Lung (tissue), 11 donors: ENCODE measurements at regions not wholly inside any gene's neighbourhood (a gene's known extent, or its start where the extent isn't known, plus 50 kb on each side); places are given as distances from the start of the nearest gene placed in this dataset.

Experiments
- ATAC-seq: fragments of 200-7000 bp; cut with Tn5 transposase; one replicate; pipeline ENCODE4 v1.9.1; 2020; ENCODE audit warnings: moderate number of reproducible peaks; ENCODE audit not compliant: insufficient read depth, low FRiP score
- DNase-seq, 3 donors: peaks; one replicate each; pipeline ENCODE4 v3.0.0-alpha.2; 2013 to 2017
- H3K27ac ChIP-seq, 2 donors: one replicate each; pipeline ENCODE4 v1.5.1; 2013; ENCODE audit warnings: mild to moderate bottlenecking in 2 of 2, moderate library complexity in 2 of 2, control low read depth in 1 of 2, inconsistent platforms in 1 of 2, low read depth in 1 of 2, low read length in 1 of 2
- H3K27me3 ChIP-seq, 3 donors: one replicate each; pipeline ENCODE4 v1.5.1; 2013; ENCODE audit warnings: low read length in 2 of 3; ENCODE audit not compliant: control insufficient read depth in 3 of 3, insufficient read depth in 3 of 3
- H3K36me3 ChIP-seq, 4 donors: one replicate each; pipeline ENCODE4 v1.5.1; 2013; ENCODE audit warnings: low read length in 4 of 4, mild to moderate bottlenecking in 1 of 4, moderate library complexity in 1 of 4; ENCODE audit not compliant: control insufficient read depth in 4 of 4, insufficient read depth in 4 of 4
- H3K4me1 ChIP-seq, 5 donors: one replicate each; pipeline ENCODE4 v1.5.1; 2013; ENCODE audit warnings: low read length in 5 of 5, mild to moderate bottlenecking in 2 of 5, moderate library complexity in 1 of 5; ENCODE audit not compliant: control insufficient read depth in 5 of 5, insufficient read depth in 5 of 5
- H3K4me3 ChIP-seq: one replicate; pipeline ENCODE4 v1.5.1; 2013; ENCODE audit warnings: mild to moderate bottlenecking, control low read depth, moderate library complexity
- H3K9ac ChIP-seq, 2 donors: one replicate each; pipeline ENCODE4 v1.5.1; 2013; ENCODE audit warnings: low read length in 2 of 2, control low read depth in 1 of 2; ENCODE audit not compliant: insufficient read depth in 1 of 2
- H3K9me3 ChIP-seq, 4 donors: one replicate each; pipeline ENCODE4 v1.5.1; 2013; ENCODE audit warnings: low read length in 3 of 4, mild to moderate bottlenecking in 1 of 4, moderate library complexity in 1 of 4; ENCODE audit not compliant: control insufficient read depth in 4 of 4, insufficient read depth in 3 of 4
- WGBS, 2 donors: extraction: QIAGEN DNeasy Blood & Tissue Kit; methylation state at CpG; one replicate each; pipeline ENCODE4 v1.1.7; 2013; 5-methylcytosine and 5-hydroxymethylcytosine counted together
- TF ChIP-seq, protein P1 (sequence below): IDR thresholded peaks from 2 replicates; pipeline ENCODE4 v1.5.1; 2012; ENCODE audit warnings: mild to moderate bottlenecking; ENCODE audit errors: control extremely low read depth, extremely low read depth
- donor health status: control.
- donor health status: control.
- donor health status: Bipolar disorder and iron deficiency.
- donor health status: healthy.
- donor health status: DM: yes; HTN: yes; CAD: no.

DNA sequence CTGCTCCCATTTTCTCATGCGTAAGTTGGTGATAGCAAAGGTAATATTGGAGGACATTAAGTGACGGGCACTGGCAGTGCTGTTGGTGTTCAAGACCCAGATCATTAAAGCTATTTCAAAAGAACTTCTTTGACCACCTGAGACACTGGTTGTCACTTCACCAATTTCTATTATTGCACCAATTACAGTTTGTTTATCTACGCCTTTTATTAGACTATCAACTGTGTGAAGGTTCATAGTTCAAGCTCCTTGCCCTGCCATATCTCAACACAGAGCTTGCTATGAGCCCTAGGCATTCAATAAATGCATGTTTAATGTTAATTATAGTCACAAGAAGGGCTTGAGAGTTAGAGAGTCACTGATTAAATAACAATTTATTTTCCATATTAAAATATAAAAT, 778.7 kb upstream of the HS3ST1 start:
- TF ChIP-seq, protein P1, sequence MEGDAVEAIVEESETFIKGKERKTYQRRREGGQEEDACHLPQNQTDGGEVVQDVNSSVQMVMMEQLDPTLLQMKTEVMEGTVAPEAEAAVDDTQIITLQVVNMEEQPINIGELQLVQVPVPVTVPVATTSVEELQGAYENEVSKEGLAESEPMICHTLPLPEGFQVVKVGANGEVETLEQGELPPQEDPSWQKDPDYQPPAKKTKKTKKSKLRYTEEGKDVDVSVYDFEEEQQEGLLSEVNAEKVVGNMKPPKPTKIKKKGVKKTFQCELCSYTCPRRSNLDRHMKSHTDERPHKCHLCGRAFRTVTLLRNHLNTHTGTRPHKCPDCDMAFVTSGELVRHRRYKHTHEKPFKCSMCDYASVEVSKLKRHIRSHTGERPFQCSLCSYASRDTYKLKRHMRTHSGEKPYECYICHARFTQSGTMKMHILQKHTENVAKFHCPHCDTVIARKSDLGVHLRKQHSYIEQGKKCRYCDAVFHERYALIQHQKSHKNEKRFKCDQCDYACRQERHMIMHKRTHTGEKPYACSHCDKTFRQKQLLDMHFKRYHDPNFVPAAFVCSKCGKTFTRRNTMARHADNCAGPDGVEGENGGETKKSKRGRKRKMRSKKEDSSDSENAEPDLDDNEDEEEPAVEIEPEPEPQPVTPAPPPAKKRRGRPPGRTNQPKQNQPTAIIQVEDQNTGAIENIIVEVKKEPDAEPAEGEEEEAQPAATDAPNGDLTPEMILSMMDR = no peak
- ATAC-seq (no peak), DNase-seq (no peak)
- Histone ChIP-seq H3K4me3 (no peak overlapping the region), H3K4me1 (no peaks in the 10 kb centered on the region), H3K9ac (no peak overlapping the region), H3K27me3 (no peaks in the 10 kb centered on the region), H3K27ac (no peak overlapping the region), H3K36me3 (no peaks in the 10 kb centered on the region), H3K9me3 (no peaks in the 10 kb centered on the region)
- 84 to 95% methylated on average over 3 of the region's 3 CpGs for WGBS, 2 donors

DNA sequence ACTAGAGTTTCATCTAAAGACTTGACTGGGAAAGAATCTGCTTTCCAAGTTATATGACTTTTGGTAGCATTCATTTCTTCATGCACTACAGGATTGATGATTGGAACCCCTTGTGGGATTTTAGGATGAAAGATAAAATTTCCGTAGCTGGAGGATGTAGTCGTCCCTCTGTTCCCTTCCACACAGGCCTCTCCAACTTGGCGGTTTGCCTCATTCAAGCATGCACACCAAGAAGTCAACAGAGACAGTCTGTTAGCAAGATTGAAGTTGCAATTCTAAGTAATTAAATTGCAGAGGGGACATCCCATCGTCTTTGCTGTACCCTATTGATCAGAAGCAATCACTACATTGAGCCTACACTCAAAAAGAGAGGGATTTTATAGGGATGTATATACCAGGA, 777.4 kb upstream of the HS3ST1 start:
- DNase-seq (no peak), ATAC-seq (no peak)
- H3K4me3 ChIP-seq = no peak overlapping the region
- WGBS, 2 donors = 79 to 85% methylated on average over 4 of the region's 4 CpGs
- H3K27me3 ChIP-seq = no peaks in the 10 kb centered on the region
- no peak overlapping the region for H3K27ac ChIP-seq
- TF ChIP-seq, protein P1 = no peak
- no peaks in the 10 kb centered on the region for H3K4me1 ChIP-seq
- no peak overlapping the region for H3K9ac ChIP-seq
- no peaks in the 10 kb centered on the region for H3K9me3 ChIP-seq
- H3K36me3 ChIP-seq = no peaks in the 10 kb centered on the region

DNA sequence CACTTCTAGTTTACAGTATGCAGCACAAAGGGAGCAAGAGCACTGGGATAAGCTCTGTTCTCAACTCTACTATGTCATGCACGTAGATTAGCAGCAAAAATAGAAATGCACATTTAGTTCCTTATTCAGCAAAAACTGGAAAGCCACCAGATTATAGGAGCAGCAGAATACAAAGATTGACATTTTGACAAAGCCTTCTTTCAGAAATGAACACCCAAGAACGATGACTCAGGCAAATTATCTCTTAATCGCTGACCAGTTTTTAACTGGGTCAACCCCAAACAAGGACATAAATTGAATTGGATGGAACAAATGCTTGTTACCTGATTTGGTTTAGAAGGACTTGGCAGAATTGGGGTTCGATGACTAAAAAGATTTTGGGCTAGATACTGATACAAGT, 775.3 kb upstream of the HS3ST1 start:
- no peaks in the 10 kb centered on the region for H3K9me3 ChIP-seq
- H3K36me3 ChIP-seq = no peaks in the 10 kb centered on the region
- TF ChIP-seq, protein P1 = no peak
- H3K9ac ChIP-seq = no peak overlapping the region
- H3K4me3 ChIP-seq = no peak overlapping the region
- 82 to 85% methylated on average over 4 of the region's 4 CpGs for WGBS, 2 donors
- DNase-seq (no peak), ATAC-seq (no peak)
- no peaks in the 10 kb centered on the region for H3K4me1 ChIP-seq
- no peak overlapping the region for H3K27ac ChIP-seq
- H3K27me3 ChIP-seq = no peaks in the 10 kb centered on the region

DNA sequence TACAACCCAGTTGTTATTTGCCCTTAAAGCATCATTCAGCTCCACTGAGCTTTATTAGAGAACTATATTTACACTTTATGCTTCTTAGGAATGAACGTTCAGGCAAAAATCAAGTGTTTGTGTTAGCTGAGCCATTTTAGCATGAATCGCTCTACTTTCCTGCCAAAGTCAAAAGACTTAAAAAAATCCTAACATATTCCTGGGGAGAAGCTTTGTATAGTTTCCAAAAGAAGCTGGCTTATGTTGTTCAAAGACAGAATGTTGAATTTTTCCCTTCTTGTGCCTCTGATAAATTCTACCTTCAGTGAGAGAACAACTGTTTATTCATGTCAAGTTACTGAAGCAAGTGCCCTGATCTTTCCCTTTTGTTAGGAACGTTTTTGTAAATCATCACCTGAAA, 771.5 kb upstream of the HS3ST1 start:
- no peaks in the 10 kb centered on the region for H3K4me1 ChIP-seq
- DNase-seq (peak in 1 of 3 donors; percentile 23), ATAC-seq (no peak)
- H3K27me3 ChIP-seq = no peaks in the 10 kb centered on the region
- H3K9ac ChIP-seq = no peak overlapping the region
- TF ChIP-seq, protein P1 = no peak
- no peak overlapping the region for H3K4me3 ChIP-seq
- H3K27ac ChIP-seq = no peak overlapping the region
- no peaks in the 10 kb centered on the region for H3K9me3 ChIP-seq
- 62 to 72% methylated on average over 3 of the region's 3 CpGs for WGBS, 2 donors
- H3K36me3 ChIP-seq = no peaks in the 10 kb centered on the region
